GM19328 (cell line): ENCODE measurements at regions not wholly inside any gene's neighbourhood (a gene's known extent, or its start where the extent isn't known, plus 50 kb on each side); places are given as distances from the start of the nearest gene placed in this dataset.

Experiments used
- ATAC-seq: cut with Tn5 transposase; IDR thresholded peaks from one replicate; pipeline ENCODE4 v1.9.1; 2021; ENCODE audit warnings: mild to moderate bottlenecking, moderate library complexity; ENCODE audit not compliant: unreplicated experiment

GRCh38 chr12:115012861-115013235 lies 328.9 kb upstream of the TBX3 start:
- no peak for ATAC-seq

DNA sequence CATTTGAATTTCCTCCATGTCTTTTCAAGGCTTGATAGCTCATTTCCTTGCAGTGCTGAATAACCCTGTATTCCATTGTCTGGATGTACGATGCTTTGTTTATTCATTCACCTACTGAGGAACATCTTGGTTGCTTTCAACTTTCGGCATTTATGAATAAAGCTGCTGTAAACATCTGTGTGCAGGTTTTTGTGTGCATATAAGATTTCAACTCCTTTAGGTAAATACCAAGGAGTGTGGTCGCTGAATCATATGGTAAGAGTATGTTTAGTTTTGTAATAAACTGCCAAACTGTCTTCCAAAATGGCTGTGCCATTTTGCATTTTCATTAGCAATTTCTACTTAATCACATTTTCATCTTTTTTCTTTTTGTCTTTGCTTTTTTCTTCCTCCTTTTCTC lies 327.7 kb upstream of the TBX3 start:
- no peak for ATAC-seq

- no peak for ATAC-seq
These were observed 326.5 kb upstream of the TBX3 start for GRCh38 chr12:115010324-115010995.

DNA sequence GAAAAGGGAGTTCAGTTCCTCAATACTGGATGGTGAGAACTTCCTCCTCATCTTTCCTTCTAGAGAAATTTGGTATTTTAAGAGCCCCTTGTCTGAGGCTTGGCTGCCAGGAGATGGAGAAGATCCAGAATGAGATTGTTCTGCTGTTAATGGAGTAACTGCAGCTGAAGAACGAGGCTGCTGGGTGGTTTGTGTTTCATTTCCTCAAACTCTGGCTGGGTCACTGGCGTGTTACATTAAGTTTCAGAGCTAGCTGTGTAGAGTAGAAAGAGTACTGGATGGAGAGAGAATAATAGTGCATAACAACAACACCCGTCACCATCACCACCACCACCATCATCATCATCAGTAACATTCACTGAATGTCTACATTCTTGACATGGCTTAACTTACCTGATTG lies 325.0 kb upstream of the TBX3 start:
- peak; percentile 51 for ATAC-seq

GRCh38 chr12:115004470-115005146 lies 320.6 kb upstream of the TBX3 start:
- no peak for ATAC-seq

DNA sequence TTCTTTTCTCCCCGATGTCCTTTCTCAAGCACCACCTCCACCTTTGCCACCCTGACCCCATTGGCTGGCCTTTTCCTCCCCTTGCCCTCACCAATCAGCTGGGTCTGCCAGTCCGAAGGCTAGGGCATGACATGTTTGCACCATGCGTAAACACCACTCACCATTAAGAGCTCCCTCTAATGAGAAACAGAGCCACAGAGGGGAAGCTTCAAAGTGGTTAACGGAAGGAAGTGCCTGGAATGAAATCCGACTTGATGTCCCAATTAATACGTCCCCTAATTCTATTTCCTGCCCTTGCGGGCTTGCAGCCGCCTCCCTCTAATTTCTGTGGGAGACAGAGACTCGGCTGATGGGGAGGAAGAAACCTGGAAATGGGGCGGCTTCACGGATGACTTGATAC lies 318.5 kb upstream of the TBX3 start:
- no peak for ATAC-seq

DNA sequence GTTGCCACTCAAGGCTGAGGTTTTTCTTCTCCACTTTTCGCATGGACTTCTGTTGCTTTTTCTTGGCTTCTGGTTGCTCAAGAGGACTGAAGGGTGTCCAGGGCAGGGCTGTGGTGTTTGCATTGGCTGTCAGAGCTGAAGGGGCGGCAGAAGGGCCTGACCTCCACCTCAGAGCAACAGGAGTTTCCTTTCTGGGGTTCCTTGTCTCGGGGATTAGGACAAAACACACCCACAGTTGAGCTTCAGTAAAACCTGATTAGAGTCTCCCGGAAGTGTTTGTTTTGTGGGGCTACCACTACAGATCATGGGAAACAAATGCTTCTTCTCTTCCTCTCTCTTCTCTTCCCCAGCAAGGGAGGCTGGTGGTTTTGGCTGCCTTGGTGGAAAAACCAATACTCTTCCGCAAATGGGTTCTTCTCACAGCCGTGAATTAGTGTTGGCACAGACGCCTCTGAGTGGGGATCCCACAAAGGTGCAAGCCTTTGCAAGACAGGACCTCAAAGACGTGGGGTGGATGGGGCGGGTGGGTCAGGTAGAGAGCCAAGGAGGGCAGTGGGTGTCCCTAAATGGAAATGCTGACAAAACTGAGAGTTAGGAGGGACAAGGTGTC lies 317.7 kb upstream of the TBX3 start:
- ATAC-seq = no peak

- no peak for ATAC-seq
These were observed 316.1 kb upstream of the TBX3 start for GRCh38 chr12:115000038-115000437.

- ATAC-seq = no peak
These were observed 314.8 kb upstream of the TBX3 start for GRCh38 chr12:114998750-114999128.

- no peak for ATAC-seq
These were observed 314.3 kb upstream of the TBX3 start for GRCh38 chr12:114998118-114998749.

GRCh38 chr12:114996382-114996781 lies 312.4 kb upstream of the TBX3 start:
- no peak for ATAC-seq

- no peak for ATAC-seq
These were observed 311.9 kb upstream of the TBX3 start for GRCh38 chr12:114995891-114996290.

GRCh38 chr12:114993165-114993564 lies 309.2 kb upstream of the TBX3 start:
- no peak for ATAC-seq

GRCh38 chr12:114992443-114992842 lies 308.5 kb upstream of the TBX3 start:
- ATAC-seq = no peak

DNA sequence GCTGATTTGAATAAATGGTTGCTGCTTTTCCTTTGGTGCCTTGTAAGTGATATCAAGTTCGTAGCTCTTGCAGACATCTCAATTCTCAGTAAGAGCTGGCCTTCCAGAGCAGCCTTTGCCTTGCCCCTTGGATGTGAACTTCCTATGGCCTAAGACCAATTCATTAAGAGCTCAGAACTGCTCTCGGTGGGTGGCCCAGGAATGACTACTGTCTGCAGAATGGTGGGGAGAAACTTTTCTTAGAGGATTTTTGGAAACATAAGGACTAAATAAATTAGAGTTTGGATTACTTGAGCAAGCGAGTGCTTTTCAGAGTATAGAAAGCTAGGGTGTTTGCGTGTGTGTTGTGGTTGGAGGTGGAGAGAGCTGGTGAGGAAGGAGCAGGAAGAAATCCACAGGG lies 306.4 kb upstream of the TBX3 start:
- no peak for ATAC-seq

- ATAC-seq = no peak
These were observed 302.9 kb upstream of the TBX3 start for GRCh38 chr12:114986849-114987248.

DNA sequence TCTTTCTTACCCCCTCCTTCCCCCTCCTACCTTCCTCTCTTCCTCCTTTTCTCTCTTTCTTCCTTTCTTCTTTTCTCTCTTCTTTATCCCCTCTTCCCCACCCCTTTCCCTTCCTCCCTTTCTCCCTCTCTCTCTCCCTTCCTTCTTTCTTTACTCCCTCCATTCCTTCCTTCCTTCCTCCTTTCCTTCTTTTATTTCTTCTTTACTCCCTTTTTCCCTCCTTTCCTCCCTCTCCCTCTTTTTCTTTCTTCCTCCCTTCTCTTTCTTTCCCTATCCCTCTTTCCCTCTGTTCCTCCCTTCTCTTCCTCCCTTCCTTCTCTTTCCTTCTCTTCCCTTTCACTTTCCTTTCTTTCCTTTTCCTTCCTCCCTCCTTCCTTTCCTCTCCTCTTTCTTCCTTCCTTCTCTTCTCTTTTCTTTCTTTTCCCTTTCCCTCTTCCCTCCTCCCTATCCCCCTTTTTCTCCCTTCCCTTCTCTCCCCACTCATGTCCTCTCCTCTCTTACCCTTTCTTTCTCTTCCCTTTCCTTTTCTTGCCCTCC lies 302.3 kb upstream of the TBX3 start:
- ATAC-seq = no peak

DNA sequence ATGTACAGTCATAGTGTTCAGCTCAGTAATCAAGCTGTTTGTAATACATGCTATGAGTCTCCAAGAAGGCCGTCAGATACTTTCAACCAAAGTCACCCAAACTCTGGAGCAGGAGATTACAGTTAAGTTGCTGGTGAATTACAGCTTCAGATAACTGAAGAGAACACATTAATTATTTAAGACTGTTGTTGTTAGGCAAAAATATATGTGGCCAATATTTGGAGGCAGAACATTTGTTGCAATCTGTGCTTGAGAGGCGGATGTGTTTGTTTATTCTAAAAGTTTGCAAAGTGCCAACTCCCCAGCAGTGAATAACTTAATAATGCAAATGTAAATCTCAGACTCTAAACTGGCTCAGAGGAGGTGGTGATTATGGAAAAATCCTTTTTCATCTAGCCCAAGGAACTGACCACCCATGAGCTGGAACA lies 300.7 kb upstream of the TBX3 start:
- ATAC-seq = no peak

DNA sequence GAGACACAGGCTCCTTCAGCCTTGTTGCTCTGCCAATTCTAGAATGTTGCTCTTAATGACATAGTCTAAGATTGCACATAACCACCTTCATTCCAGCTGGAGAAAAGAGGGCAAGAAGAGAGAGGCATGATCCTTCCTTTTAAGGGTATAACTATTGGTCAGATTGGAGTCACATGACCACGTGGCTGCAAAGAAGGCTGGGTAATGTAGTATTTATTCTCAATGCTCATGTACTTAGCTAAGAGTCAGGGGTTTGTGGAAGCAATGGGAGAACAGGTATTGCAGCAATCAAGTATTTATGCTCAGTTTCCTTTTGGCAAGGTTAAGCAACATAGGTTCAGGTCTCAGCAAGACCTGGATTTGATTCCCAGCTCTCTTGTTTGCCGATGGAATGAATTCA lies 298.8 kb upstream of the TBX3 start:
- ATAC-seq = no peak

GRCh38 chr12:114981036-114981435 lies 297.1 kb upstream of the TBX3 start:
- ATAC-seq = no peak

DNA sequence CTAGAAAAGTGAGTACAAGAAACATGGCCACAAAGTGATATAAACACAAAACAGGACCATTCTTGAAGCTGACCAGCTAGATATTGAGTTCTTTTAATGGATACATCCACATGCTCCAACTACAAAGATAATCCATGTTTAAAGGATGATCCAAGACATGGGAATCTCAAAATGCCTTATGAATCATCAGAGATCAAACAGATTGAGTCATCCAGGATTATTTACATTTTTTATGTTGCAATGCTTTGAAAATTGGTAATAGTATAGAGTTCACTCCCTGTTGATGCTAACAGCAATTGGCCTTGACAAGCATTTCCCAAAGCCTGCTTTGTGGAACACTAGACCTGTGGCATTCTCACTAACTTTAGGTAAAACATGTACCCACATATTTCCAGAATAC lies 293.0 kb upstream of the TBX3 start:
- no peak for ATAC-seq

- no peak for ATAC-seq
These were observed 292.4 kb upstream of the TBX3 start for GRCh38 chr12:114976372-114976771.
